Cardiac fibroblast (primary cell): ENCODE measurements at regions not wholly inside any gene's neighbourhood (a gene's known extent, or its start where the extent isn't known, plus 50 kb on each side); places are given as distances from the start of the nearest gene placed in this dataset.
"Not testable (repeated sequence)": the region's sequence is repeated elsewhere in the genome, so short reads cannot be mapped to it uniquely, and the experiment has no call there.

Source experiments
- DNase-seq, 2 donors: peaks; one replicate each; pipeline versions ENCODE4 v3.0.0 to v3.0.0-alpha.2; 2010; ENCODE audit warnings: low read depth in 2 of 2
- H3K4me3 ChIP-seq, 2 donors: replicated peaks in 1 of 2; 1 replicate in 1 of 2; 2 replicates in 1 of 2; pipeline ENCODE4 v1.5.1; 2011; ENCODE audit warnings: low read depth in 2 of 2, low read length in 2 of 2, mild to moderate bottlenecking in 2 of 2, moderate library complexity in 1 of 2
- TF ChIP-seq, protein P1 (sequence below): IDR thresholded peaks from one replicate; pipeline ENCODE4 v1.5.1; 2011; ENCODE audit warnings: low read depth, mild to moderate bottlenecking, low read length, inconsistent platforms

DNA sequence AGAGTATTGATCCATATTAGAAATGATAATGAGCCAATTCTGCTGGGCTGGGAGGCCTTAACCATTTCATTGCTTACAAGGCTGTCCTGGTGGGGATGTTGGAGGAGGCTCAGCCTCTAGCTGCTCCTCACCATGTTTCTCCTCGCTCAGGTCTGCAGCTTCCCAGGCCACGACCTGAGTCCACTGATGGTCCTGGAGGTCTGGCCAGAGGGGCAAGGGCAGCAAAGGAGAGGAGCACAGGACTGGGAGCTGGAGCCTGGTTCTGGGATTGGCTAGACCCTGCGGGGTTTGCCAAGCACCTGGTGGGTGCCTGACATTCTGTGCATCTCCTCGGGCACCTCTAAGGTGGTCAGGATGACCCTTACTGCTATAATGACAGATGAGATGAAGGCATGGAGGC lies 92.6 kb downstream of the KIF26A start:
- H3K4me3 ChIP-seq, result no peak overlapping the region
- TF ChIP-seq, protein P1, sequence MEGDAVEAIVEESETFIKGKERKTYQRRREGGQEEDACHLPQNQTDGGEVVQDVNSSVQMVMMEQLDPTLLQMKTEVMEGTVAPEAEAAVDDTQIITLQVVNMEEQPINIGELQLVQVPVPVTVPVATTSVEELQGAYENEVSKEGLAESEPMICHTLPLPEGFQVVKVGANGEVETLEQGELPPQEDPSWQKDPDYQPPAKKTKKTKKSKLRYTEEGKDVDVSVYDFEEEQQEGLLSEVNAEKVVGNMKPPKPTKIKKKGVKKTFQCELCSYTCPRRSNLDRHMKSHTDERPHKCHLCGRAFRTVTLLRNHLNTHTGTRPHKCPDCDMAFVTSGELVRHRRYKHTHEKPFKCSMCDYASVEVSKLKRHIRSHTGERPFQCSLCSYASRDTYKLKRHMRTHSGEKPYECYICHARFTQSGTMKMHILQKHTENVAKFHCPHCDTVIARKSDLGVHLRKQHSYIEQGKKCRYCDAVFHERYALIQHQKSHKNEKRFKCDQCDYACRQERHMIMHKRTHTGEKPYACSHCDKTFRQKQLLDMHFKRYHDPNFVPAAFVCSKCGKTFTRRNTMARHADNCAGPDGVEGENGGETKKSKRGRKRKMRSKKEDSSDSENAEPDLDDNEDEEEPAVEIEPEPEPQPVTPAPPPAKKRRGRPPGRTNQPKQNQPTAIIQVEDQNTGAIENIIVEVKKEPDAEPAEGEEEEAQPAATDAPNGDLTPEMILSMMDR, result no peak
- no peak for DNase-seq

DNA sequence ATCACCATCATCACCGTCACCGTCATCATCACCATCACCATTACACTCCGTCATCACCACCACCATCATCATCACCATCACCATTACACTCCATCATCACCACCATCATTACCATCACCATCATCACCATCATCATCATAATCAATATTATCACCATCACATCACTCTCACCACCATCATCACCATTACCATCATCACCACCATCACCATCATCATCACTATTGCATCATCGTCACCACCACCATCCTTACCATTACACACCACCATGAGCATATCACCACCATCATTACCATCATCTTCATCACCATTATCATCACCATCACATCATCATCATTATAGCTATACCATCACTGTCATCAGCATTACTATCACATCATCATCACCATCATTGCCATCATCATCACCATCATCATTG lies 93.7 kb downstream of the KIF26A start:
- TF ChIP-seq, protein P1, result no peak

DNA sequence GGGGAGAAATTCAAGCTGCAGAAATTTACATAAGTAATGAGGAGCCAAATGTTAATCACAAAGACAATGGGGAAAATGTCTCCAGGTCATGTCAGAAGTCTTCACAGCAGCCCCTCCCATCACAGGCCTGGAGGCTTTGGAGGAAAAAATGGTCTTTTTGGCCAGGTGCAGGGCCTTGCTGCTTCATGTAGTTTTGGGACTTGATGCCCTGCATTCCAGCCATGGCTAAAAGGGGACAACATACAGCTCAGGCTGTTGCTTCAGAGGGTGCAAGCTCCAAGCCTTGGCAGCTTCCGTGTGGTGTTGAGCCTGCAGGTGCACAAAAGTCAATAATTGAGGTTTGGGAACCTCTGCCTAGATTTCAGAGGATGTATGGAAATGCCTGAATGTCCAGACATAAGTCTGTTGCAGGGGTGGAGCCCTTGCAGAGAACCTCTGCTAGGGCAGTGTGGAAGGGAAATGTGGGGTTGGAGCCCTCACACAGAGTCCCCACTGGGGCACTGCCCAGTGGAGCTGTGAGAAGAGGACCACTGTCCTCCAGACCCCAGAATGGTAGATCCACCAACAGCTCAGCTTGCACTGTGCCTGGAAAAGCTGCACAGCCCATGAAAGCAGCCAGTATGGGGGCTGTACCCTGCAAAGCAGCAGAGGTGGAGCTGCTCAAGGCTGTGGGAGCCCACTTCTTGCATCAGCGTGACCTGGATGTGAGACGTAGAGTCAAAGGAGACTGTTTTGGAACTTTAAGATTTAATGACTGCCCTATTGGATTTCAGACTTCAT lies 95.8 kb downstream of the KIF26A start:
- DNase-seq, H3K4me3 ChIP-seq: not testable (repeated sequence)

More for the DNA sequence above, 93.7 kb downstream of the KIF26A start:
- DNase-seq, result no peak
- no peak overlapping the region for H3K4me3 ChIP-seq

DNA sequence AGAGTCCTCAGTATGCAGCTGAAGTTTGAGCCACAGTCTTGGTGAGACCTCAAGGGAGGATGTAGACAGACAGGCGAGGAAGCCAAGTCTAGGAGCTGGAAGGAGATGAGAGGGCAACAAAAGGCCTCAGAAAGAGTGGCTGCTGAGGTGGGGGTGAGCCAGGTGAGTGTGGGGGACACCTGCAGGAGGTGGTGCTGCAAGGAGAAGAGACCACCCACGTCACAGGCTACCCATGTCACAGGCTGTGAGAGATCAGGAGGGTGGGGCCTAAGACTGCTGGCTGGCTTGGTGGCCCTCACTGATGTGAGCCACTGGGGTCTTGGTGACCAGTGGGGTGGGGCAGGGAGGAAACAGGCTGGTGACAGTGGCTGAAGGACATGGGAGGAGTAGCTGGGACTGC lies 97.3 kb downstream of the KIF26A start:
- no peak overlapping the region for H3K4me3 ChIP-seq
- no peak for DNase-seq
- TF ChIP-seq, protein P1, result no peak

DNA sequence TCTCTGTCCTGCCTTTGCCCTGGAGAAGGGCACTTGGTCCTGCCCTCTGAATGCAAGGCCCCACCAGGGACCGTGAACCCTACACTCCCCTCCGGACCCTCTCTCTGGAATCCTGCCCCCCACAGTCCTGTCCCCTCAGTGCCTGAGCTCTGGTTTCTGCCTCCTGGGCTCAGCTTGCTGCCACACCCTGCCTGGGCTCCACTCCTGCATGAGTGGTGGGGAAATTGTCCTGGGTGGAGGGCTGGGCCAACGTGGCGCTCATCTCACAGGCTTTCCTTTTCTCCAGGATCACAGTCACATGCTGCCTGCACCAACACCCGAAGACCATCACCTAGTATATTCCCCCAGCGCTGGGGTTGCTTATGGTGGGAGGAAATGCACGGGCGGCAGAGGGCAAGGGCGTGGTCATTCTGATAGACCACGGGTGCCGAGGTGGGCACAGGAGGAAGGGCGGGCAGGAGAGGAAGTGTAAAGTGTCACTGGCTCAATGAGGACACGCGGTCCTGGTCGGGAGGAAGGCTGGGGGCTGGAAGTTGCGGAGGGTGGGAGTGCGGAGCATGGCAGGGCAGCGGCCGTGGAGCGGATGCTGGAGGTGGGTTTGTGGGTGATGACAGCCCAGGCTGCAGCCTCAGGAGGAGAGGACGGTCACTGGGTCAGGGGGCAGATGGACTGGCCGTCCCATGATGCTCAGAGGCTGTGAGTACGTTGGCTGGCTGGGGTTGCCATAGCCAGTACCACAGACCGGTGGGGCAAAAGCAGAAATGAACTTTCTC lies 99.5 kb downstream of the KIF26A start:
- no peak for DNase-seq
- no peak overlapping the region for H3K4me3 ChIP-seq
- TF ChIP-seq, protein P1, result no peak

DNA sequence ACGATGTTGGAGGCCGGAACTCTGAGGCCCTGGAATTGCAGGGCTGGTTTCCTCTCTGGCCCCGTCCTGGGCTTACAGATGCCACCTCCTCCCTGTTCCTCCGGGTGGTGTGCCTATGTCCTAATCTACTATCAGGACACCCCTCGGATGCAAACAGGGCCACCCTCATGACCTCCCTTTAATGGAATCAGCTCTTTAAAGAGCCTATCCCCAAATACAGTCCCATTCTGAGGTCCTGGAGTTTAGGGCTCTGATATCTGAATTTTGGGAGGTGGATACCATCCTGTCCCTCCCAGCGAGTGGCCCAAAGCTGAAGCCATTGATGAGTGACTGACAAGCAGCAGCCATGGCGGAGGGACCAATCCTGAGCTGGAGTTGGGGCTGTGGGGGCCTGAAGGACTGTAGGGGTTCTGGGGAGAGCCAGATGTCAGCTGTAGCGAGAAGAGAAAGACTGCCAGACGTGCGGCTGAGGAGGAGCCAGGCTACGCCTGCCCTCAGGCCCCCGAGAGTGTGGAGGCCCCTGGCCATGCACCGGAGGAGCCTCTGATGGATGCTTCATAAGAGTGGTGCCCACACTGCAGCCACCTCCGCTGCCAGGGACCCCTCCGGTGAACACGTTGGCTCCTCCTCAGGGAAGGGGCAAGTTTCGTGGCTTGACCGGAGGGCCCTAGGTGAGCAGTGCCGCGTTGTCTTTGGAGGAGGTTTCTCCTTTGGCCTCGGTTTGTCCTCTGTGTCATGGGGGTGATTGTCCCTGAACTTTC lies 100.2 kb downstream of the KIF26A start:
- no peak for DNase-seq
- TF ChIP-seq, protein P1, result no peak
- no peak overlapping the region for H3K4me3 ChIP-seq
